LNCAP (cell line): ENCODE measurements at regions not wholly inside any gene's neighbourhood (a gene's known extent, or its start where the extent isn't known, plus 50 kb on each side); places are given as distances from the start of the nearest gene placed in this dataset.

Experiments used
- CTCF ChIP-seq: fragments of 450-650 bp; IDR thresholded peaks from 2 replicates; pipeline ENCODE4 v1.5.1; 2017; ENCODE audit warnings: mild to moderate bottlenecking

GRCh38 chr16:87185983-87186382, 131.2 kb downstream of the C16orf95 start:
- TF ChIP-seq CTCF = no peak

- no peak for TF ChIP-seq CTCF
Measured at GRCh38 chr16:87186446-87186845, 130.7 kb downstream of the C16orf95 start.

GRCh38 chr16:87186876-87187533, 130.2 kb downstream of the C16orf95 start:
- TF ChIP-seq CTCF = no peak

- TF ChIP-seq CTCF = no peak
Measured at GRCh38 chr16:87188104-87188503, 129.1 kb downstream of the C16orf95 start.

GRCh38 chr16:87189426-87189825, 127.8 kb downstream of the C16orf95 start:
- no peak for TF ChIP-seq CTCF

GRCh38 chr16:87190288-87191230, 126.6 kb downstream of the C16orf95 start:
- no peak; the same call in 1 of the 2 replicates for TF ChIP-seq CTCF

- no peak for TF ChIP-seq CTCF
Measured at GRCh38 chr16:87192452-87193073, 124.6 kb downstream of the C16orf95 start.
